ENCODE measurements at regions not wholly inside any gene's neighbourhood (a gene's known extent, or its start where the extent isn't known, plus 50 kb on each side); places are given as distances from the start of the nearest gene placed in this dataset.

GRCh38 chr10:83957168-83957947 lies 182.0 kb upstream of the GHITM start:
- H3K4me3 Mint-ChIP-seq: no peak overlapping the region
- H3K9me3 Mint-ChIP-seq: peaks cover 25% of the 10 kb centered on the region
- no peak for TF ChIP-seq CTCF (IDR thresholded peaks at IDR 0.05)
- H3K36me3 Mint-ChIP-seq (ENCODE audit: low read depth): no peaks in the 10 kb centered on the region
- no peak overlapping the region for H3K27ac Mint-ChIP-seq
- no peaks in the 10 kb centered on the region; the same call in 1 of the 2 replicates for H3K27me3 Mint-ChIP-seq (ENCODE audit: insufficient read depth)
- no peak for DNase-seq
- no peaks in the 10 kb centered on the region for H3K4me1 Mint-ChIP-seq (ENCODE audit: low read depth)

- TF ChIP-seq CTCF (IDR thresholded peaks at IDR 0.05): no peak
- Mint-ChIP-seq H3K27ac (no peak overlapping the region), H3K27me3 (ENCODE audit: insufficient read depth) (no peaks in the 10 kb centered on the region; the same call in 1 of the 2 replicates), H3K4me3 (no peak overlapping the region), H3K36me3 (ENCODE audit: low read depth) (no peaks in the 10 kb centered on the region), H3K9me3 (peaks cover 30% of the 10 kb centered on the region), H3K4me1 (ENCODE audit: low read depth) (no peaks in the 10 kb centered on the region)
- DNase-seq: no peak
These were observed 180.0 kb upstream of the GHITM start for GRCh38 chr10:83959328-83959727.

GRCh38 chr10:83960125-83960524 lies 179.2 kb upstream of the GHITM start:
- H3K27me3 Mint-ChIP-seq (ENCODE audit: insufficient read depth): no peaks in the 10 kb centered on the region
- TF ChIP-seq CTCF (IDR thresholded peaks at IDR 0.05): no peak
- no peak overlapping the region for H3K27ac Mint-ChIP-seq
- peaks cover 27% of the 10 kb centered on the region for H3K9me3 Mint-ChIP-seq
- no peak overlapping the region for H3K4me3 Mint-ChIP-seq
- no peaks in the 10 kb centered on the region for H3K4me1 Mint-ChIP-seq (ENCODE audit: low read depth)
- no peak for DNase-seq
- no peaks in the 10 kb centered on the region for H3K36me3 Mint-ChIP-seq (ENCODE audit: low read depth)

- H3K27me3 Mint-ChIP-seq (ENCODE audit: insufficient read depth): no peaks in the 10 kb centered on the region
- no peak for DNase-seq
- no peak overlapping the region for H3K27ac Mint-ChIP-seq
- TF ChIP-seq CTCF (IDR thresholded peaks at IDR 0.05): no peak
- H3K4me3 Mint-ChIP-seq: no peak overlapping the region
- H3K9me3 Mint-ChIP-seq: peaks cover 40% of the 10 kb centered on the region
- no peaks in the 10 kb centered on the region for H3K4me1 Mint-ChIP-seq (ENCODE audit: low read depth)
- no peaks in the 10 kb centered on the region for H3K36me3 Mint-ChIP-seq (ENCODE audit: low read depth)
These were observed 177.7 kb upstream of the GHITM start for GRCh38 chr10:83961620-83962019.

- no peaks in the 10 kb centered on the region for H3K27me3 Mint-ChIP-seq (ENCODE audit: insufficient read depth)
These were observed 175.9 kb upstream of the GHITM start for GRCh38 chr10:83963446-83963845.

More at GRCh38 chr10:83963446-83963845, 175.9 kb upstream of the GHITM start:
- TF ChIP-seq CTCF (IDR thresholded peaks at IDR 0.05): no peak
- Mint-ChIP-seq H3K4me3 (no peak overlapping the region), H3K36me3 (ENCODE audit: low read depth) (no peaks in the 10 kb centered on the region), H3K4me1 (ENCODE audit: low read depth) (no peaks in the 10 kb centered on the region), H3K27ac (no peak overlapping the region), H3K9me3 (peaks cover 37% of the 10 kb centered on the region)
- no peak for DNase-seq
